Small intestine (tissue), 7 donors: ENCODE measurements at regions not wholly inside any gene's neighbourhood (a gene's known extent, or its start where the extent isn't known, plus 50 kb on each side); places are given as distances from the start of the nearest gene placed in this dataset.
"Not testable (repeated sequence)": the region's sequence is repeated elsewhere in the genome, so short reads cannot be mapped to it uniquely, and the experiment has no call there.

Source experiments
- DNase-seq, 2 donors: peaks; one replicate each; pipeline versions ENCODE4 v3.0.0 to v3.0.0-alpha.2; 2013
- FAIRE-seq: peaks from 2 replicates; lab custom pipeline; 2012; peaks lifted over from hg19 to GRCh38; lab: Jason Lieb, UNC
- H3K27ac ChIP-seq, 3 donors: one replicate each; pipeline ENCODE4 v1.5.1; 2013; ENCODE audit warnings: low read length in 2 of 3, mild to moderate bottlenecking in 2 of 3, control low read depth in 1 of 3, inconsistent platforms in 1 of 3, low read depth in 1 of 3, moderate library complexity in 1 of 3
- H3K27me3 ChIP-seq, 3 donors: one replicate each; pipeline ENCODE4 v1.6.1; 2013; ENCODE audit warnings: low read length in 3 of 3, inconsistent platforms in 1 of 3; ENCODE audit not compliant: control insufficient read depth in 3 of 3, insufficient read depth in 3 of 3
- H3K36me3 ChIP-seq, 3 donors: one replicate each; pipeline ENCODE4 v1.6.1; 2013; ENCODE audit warnings: low read length in 3 of 3, inconsistent platforms in 1 of 3, low read depth in 1 of 3, mild to moderate bottlenecking in 1 of 3, moderate library complexity in 1 of 3; ENCODE audit not compliant: control insufficient read depth in 3 of 3, insufficient read depth in 2 of 3
- H3K4me1 ChIP-seq, 3 donors: one replicate each; pipeline ENCODE4 v1.6.1; 2013; ENCODE audit warnings: low read length in 2 of 3, inconsistent platforms in 1 of 3, low read depth in 1 of 3, mild to moderate bottlenecking in 1 of 3, moderate library complexity in 1 of 3; ENCODE audit not compliant: control insufficient read depth in 3 of 3, insufficient read depth in 2 of 3
- H3K4me3 ChIP-seq, 3 donors: one replicate each; pipeline ENCODE4 v1.5.1; 2013; ENCODE audit warnings: low read length in 3 of 3, control low read depth in 1 of 3, inconsistent platforms in 1 of 3, low read depth in 1 of 3, mild to moderate bottlenecking in 1 of 3, moderate library complexity in 1 of 3
- H3K9me3 ChIP-seq, 2 donors: one replicate each; pipeline ENCODE4 v1.6.1; 2013; ENCODE audit warnings: low read depth in 1 of 2, low read length in 1 of 2; ENCODE audit not compliant: control insufficient read depth in 2 of 2, insufficient read depth in 1 of 2
- WGBS, 3 donors: extraction: QIAGEN DNeasy Blood & Tissue Kit; methylation state at CpG; one replicate each; pipeline ENCODE4 v1.1.7; 2013; 5-methylcytosine and 5-hydroxymethylcytosine counted together
- donor health status: healthy with polysubstance abuse.
- donor health status: control.
- donor health status: control.
- donor health status: Bipolar disorder and iron deficiency.
- donor health status: healthy.

DNA sequence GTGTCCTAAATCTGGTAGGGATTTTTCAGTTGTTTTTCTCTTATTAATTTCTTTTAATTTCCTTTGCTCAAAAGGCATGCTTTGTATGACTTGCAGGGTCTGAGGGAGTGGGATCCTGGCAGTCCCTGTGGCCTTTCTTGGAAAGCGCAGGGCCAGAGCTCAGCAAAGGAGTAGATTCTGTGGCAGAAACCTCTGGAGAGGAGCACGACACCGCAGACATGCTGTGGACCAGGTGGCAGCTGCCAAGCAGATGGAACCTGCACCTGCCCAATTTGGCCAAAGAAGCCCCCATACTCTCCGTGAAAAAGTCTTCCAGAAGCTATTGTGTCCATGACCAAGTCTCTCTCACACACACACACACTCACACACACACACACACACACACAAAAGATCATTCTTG, 78.9 kb upstream of the FGF3 start:
- DNase-seq (no peak), FAIRE-seq (no peak)
- no peak overlapping the region for H3K4me3 ChIP-seq
- H3K36me3 ChIP-seq, result no peaks in the 10 kb centered on the region
- peaks cover 0 to 4% of the 10 kb centered on the region in 2 donors for H3K9me3 ChIP-seq
- H3K4me1 ChIP-seq, result peaks cover 0 to 10% (median 0%) of the 10 kb centered on the region in 3 donors
- H3K27me3 ChIP-seq, result no peaks in the 10 kb centered on the region
- 83 to 92% (median 89%) methylated on average over 4 of the region's 4 CpGs for WGBS, 3 donors
- H3K27ac ChIP-seq, result no peak overlapping the region

DNA sequence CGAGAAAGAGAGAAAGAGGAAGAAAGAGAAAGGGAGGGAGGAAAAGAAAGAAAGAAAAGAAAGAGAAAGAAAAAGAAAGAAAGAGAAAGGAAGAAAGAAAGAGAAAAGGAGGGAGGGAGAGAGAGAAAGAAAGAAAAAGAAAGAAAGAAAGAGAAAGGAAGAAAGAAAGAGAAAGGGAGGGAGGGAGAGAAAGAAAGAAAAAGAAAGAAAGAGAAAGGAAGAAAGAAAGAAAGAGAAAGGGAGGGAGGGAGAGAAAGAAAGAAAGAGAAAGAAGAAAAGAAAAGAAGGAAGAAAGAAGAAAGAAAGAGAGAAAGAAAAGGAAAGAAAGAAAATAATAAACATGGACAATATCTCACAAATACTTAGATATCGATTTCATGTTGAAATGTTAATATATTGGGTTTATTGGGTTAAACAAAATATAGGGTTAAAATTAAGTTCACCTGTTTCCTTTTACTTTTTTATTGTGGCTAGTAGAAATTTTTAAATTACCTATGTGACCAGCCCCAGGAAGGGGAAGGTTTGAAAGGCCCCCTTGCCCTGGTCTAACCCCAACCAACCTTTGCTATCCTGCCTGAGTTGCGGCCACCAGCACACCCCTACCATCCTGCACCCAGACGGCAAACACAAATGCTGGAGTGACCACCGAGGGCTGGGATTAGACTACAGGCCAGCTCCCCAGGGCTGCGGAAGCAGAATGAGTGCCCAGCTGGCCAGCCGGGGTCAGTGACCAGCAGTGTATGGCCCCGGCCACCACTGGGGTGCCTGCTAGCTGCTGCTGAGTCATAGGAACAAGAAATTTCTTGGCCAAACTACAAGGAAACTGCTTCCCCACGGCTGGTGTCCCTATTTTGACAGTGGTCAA, 81.0 kb upstream of the FGF3 start:
- 63 to 72% (median 70%) methylated on average over 9 of the region's 9 CpGs for WGBS, 3 donors
- no peak for FAIRE-seq
- peak in 1 of 2 donors; percentile 46 for DNase-seq

DNA sequence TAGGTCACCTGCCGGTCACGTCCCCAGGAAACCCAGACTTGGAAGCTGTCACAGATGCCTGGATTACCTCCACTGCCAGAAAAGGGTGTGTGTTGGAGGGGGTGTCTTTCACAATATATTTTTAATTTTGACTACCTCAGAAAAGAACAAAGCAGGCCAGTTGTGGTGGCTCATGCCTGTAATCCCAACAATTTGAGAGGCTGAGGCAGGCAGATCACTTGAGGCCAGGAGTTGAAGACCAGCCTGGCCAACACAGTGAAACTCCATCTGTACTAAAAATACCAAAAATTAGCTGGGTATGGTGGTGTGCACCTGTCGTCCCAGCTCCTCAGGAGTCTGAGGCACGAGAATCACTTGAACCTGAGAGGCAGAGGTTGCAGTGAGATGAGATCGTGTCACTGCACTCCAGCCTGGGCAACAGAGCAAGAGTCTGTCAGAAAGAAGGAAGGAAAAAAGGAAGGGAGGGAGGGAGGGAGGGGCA, 81.6 kb upstream of the FGF3 start:
- FAIRE-seq, H3K36me3 ChIP-seq, H3K4me3 ChIP-seq, H3K27ac ChIP-seq, H3K9me3 ChIP-seq, H3K27me3 ChIP-seq, DNase-seq: not testable (repeated sequence)
- WGBS, 3 donors, result 16 to 46% (median 33%) methylated on average over 5 of the region's 5 CpGs
- H3K4me1 ChIP-seq, result peaks cover 0 to 24% (median under 1%) of the 10 kb centered on the region in 3 donors

More for the DNA sequence above, 81.0 kb upstream of the FGF3 start:
- H3K9me3 ChIP-seq, result peaks cover 0 to 4% of the 10 kb centered on the region in 2 donors
- H3K36me3 ChIP-seq, result no peaks in the 10 kb centered on the region
- peaks cover 0 to 2% (median 0%) of the 10 kb centered on the region in 3 donors for H3K27me3 ChIP-seq
- no peak overlapping the region for H3K4me3 ChIP-seq
- H3K27ac ChIP-seq, result no peak overlapping the region
- peaks cover 0 to 17% (median 0%) of the 10 kb centered on the region in 3 donors for H3K4me1 ChIP-seq

DNA sequence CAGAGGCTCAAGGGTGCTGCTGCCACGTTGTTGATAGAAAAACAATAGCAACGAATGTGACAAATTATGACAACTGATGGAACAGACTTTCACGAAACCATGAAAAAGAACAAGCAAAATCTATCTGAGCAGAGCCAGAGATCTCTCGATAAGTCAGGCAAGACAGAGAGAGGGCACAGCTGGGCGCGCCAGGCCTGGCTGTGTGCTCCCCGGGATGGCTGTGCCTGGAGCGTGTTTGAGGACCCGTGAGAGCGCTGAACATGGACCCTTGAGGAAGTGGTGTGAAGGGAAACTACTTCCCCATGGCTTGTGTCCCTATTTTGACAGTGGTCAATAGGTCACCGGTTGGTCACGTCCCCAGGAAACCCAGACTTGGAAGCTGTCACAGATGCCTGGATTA, 83.1 kb upstream of the FGF3 start:
- peaks cover 0 to 4% of the 10 kb centered on the region in 2 donors for H3K9me3 ChIP-seq
- peaks cover 0 to 31% (median 2%) of the 10 kb centered on the region in 3 donors for H3K4me1 ChIP-seq
- 80 to 91% (median 85%) methylated on average over 12 of the region's 12 CpGs for WGBS, 3 donors
- peaks cover 0 to 4% (median 0%) of the 10 kb centered on the region in 3 donors for H3K27me3 ChIP-seq
- no peak overlapping the region for H3K27ac ChIP-seq
- DNase-seq, result no peak
- no peaks in the 10 kb centered on the region for H3K36me3 ChIP-seq
- FAIRE-seq, result no peak
- H3K4me3 ChIP-seq, result no peak overlapping the region

DNA sequence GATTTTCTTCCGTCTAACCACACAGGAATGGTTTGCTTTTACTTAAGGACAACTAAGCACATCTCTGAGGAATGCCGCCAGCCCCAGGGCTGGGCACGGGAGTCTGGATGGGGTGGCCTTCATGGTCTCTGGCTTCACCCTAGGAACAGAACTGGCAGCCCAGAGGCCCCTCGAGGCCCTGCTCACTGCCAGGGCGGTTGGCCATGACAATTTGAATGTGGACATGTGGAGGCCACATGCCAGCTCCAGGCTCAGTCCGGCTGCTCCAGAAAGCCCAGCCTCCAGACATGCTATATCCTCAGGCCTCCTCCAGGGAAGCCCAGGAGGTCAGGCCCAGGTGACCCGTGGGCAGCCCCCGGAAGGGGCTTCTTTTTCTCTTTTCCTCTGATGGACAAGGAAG, 84.0 kb upstream of the FGF3 start:
- DNase-seq, result no peak
- no peak overlapping the region for H3K27ac ChIP-seq
- WGBS, 3 donors, result 83 to 90% (median 83%) methylated on average over 8 of the region's 8 CpGs
- peaks cover 0 to 31% (median 2%) of the 10 kb centered on the region in 3 donors for H3K4me1 ChIP-seq
- no peak for FAIRE-seq
- H3K36me3 ChIP-seq, result no peaks in the 10 kb centered on the region
- H3K9me3 ChIP-seq, result peaks cover 0 to 1% of the 10 kb centered on the region in 2 donors
- H3K4me3 ChIP-seq, result no peak overlapping the region
- peaks cover 0 to 4% (median 0%) of the 10 kb centered on the region in 3 donors for H3K27me3 ChIP-seq

DNA sequence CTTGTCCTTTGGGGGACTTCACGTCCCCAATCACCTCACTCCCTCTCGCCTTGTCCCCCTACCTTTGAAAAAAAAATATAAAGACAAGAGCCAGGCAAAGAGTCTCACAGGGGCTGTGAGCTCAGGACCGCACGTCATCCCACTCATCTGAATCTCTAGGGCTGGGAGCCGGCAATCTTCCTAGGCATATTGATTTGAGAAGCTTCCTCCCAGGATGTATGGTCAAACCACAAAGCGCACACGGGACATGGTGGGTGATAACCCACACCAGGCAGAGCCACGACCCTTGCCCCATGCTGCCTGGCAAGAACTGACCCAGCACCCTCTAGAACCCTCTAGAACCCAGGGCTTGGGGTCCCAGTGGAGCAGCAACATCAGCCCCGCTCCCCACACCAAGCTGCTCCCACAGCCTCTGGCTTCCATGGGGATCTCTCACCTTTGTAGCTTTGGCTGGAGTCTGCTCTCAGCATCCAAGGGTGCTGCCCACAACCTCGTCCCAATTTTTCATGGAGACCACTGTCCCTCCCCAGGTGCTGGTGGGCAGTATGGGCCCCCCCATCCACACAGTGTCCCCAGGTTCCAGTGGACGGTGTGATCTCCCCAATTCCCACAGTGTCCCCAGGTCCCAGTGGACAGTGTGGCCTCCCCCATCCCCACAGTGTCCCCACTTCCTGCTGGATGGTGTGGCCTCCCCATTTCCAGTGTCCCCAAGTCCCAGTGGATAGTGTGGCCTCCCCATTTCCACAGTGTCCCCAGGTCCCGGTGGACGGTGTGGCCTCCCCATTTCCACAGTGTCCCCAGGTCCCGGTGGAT, 85.2 kb upstream of the FGF3 start:
- Histone ChIP-seq H3K27ac (no peak overlapping the region), H3K4me1 (peaks cover 0 to 31% (median 2%) of the 10 kb centered on the region in 3 donors), H3K9me3 (no peaks in the 10 kb centered on the region), H3K4me3 (no peak overlapping the region), H3K27me3 (peaks cover 0 to 4% (median 0%) of the 10 kb centered on the region in 3 donors), H3K36me3 (no peaks in the 10 kb centered on the region)
- FAIRE-seq (no peak), DNase-seq (no peak)
- WGBS, 3 donors, result 68 to 71% (median 69%) methylated on average over 12 to 14 of the region's 14 CpGs

DNA sequence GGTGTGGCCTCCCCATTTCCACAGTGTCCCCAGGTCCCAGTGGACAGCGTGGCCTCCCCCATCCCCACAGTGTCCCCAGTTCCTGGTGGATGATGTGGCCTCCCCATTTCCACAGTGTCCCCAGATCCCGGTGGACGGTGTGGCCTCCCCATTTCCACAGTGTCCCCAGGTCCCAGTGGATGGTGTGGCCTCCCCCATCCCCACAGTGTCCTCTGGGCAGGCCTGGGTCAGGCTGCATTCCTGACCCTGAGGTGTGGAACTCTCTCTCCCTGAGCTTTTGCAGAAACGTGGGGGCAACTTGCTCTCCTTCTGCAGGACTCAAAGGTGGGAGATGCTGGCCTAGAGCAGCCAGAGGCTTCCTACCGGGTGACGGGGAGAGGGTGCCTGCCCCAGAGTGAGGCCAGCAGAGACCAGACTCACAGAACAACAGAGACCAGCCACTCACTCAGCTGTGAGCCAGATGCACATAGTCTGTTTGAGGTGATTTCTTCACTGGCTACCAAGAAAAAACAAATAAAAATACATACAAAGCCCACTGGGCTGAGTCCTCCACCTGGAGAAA, 85.8 kb upstream of the FGF3 start:
- Histone ChIP-seq H3K9me3 (no peaks in the 10 kb centered on the region), H3K27ac (no peak overlapping the region), H3K4me1 (peaks cover 0 to 34% (median 2%) of the 10 kb centered on the region in 3 donors), H3K4me3 (no peak overlapping the region), H3K27me3 (peaks cover 0 to 4% (median 0%) of the 10 kb centered on the region in 3 donors), H3K36me3 (no peaks in the 10 kb centered on the region)
- DNase-seq (no peak), FAIRE-seq (no peak)
- 66 to 79% (median 67%) methylated on average over 6 of the region's 6 CpGs for WGBS, 3 donors
